H1 (cell line): ENCODE measurements at regions not wholly inside any gene's neighbourhood (a gene's known extent, or its start where the extent isn't known, plus 50 kb on each side); places are given as distances from the start of the nearest gene placed in this dataset.

Experiments used
- ASH2L ChIP-seq: fragments of 200-600, 300-600 bp; sonication (generic); IDR thresholded peaks from one replicate; pipeline ENCODE4 v1.7.1; 2017; ENCODE audit warnings: low read length
- CHD7 ChIP-seq: fragments of 300-600 bp; sonication (generic); IDR thresholded peaks from 2 replicates; pipeline ENCODE4 v1.7.1; 2012; ENCODE audit warnings: low read length, moderate library complexity, mild to moderate bottlenecking, inconsistent platforms; ENCODE audit not compliant: insufficient replicate concordance
- CTBP2 ChIP-seq: IDR thresholded peaks from 2 replicates; pipeline ENCODE4 v1.7.0; 2011; ENCODE audit warnings: borderline replicate concordance, mild to moderate bottlenecking, moderate library complexity, mixed read lengths, low read length; ENCODE audit not compliant: insufficient read depth, insufficient read length
- KDM4A ChIP-seq: IDR thresholded peaks from one replicate; pipeline ENCODE4 v1.7.1; 2012; ENCODE audit warnings: low read depth, mild to moderate bottlenecking, moderate library complexity, low read length, inconsistent platforms; ENCODE audit not compliant: severe bottlenecking
- RFX5 ChIP-seq: IDR thresholded peaks from 2 replicates; pipeline ENCODE4 v1.6.1; 2011; ENCODE audit warnings: low read depth, low read length, improper control_type of control experiment, borderline replicate concordance
- RXRA ChIP-seq: IDR thresholded peaks from 2 replicates; pipeline ENCODE4 v1.6.1; 2011; ENCODE audit warnings: low read depth, mild to moderate bottlenecking, low read length, moderate library complexity; ENCODE audit not compliant: insufficient read depth
- SIN3A ChIP-seq, 2 experiments: IDR thresholded peaks in 1 of 2; conservative IDR thresholded peaks in 1 of 2; 2 replicates each; pipeline ENCODE4 v1.6.1; 2011 to 2012; ENCODE audit warnings: low read length in 2 of 2, improper control_type of control experiment in 1 of 2, low read depth in 1 of 2, mild to moderate bottlenecking in 1 of 2
- YY1 ChIP-seq: IDR thresholded peaks from 2 replicates; pipeline ENCODE4 v1.6.1; 2011; ENCODE audit warnings: low read depth, mild to moderate bottlenecking, low read length
- TF ChIP-seq, protein P1 (sequence below): IDR thresholded peaks from 2 replicates; pipeline ENCODE4 v1.6.1; 2012; ENCODE audit warnings: inconsistent platforms

GRCh38 chr14:30450631-30451545 lies 108.1 kb upstream of the G2E3 start (continued):
- TF ChIP-seq CHD7 (no peak), RFX5 (no peak), RXRA (no peak), KDM4A (no peak), YY1 (no peak), CTBP2 (no peak), SIN3A (conservative IDR thresholded peaks at IDR 0.05 in 1 of 2, IDR thresholded peaks at IDR 0.05 in 1 of 2; ENCODE audit: low read depth in 1 of 2, low read length in 2 of 2) (no peak), ASH2L (no peak)
- TF ChIP-seq, protein P1, sequence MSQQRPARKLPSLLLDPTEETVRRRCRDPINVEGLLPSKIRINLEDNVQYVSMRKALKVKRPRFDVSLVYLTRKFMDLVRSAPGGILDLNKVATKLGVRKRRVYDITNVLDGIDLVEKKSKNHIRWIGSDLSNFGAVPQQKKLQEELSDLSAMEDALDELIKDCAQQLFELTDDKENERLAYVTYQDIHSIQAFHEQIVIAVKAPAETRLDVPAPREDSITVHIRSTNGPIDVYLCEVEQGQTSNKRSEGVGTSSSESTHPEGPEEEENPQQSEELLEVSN, result no peak
